ENCODE measurements at regions not wholly inside any gene's neighbourhood (a gene's known extent, or its start where the extent isn't known, plus 50 kb on each side); places are given as distances from the start of the nearest gene placed in this dataset.
"Not testable (repeated sequence)": the region's sequence is repeated elsewhere in the genome, so short reads cannot be mapped to it uniquely, and the experiment has no call there.

GRCh38 chr20:33908336-33908735 lies 85.4 kb upstream of the RALY start:
- no peak for DNase-seq

GRCh38 chr20:33908868-33909267 lies 84.8 kb upstream of the RALY start:
- no peak for DNase-seq

- peak; percentile 49 for DNase-seq
Observed at GRCh38 chr20:33909331-33909921, 84.3 kb upstream of the RALY start.

- DNase-seq: peak; percentile 31
Observed at GRCh38 chr20:33910056-33910455, 83.7 kb upstream of the RALY start.

- peak; percentile 40 for DNase-seq
Observed at GRCh38 chr20:33910529-33911327, 83.0 kb upstream of the RALY start.

GRCh38 chr20:33914919-33915318 lies 78.8 kb upstream of the RALY start:
- no peak for DNase-seq

- DNase-seq: no peak
Observed at GRCh38 chr20:33915726-33916331, 77.9 kb upstream of the RALY start.

GRCh38 chr20:33916768-33917167 lies 76.9 kb upstream of the RALY start:
- DNase-seq: no peak

GRCh38 chr20:33917831-33918525 lies 75.7 kb upstream of the RALY start:
- DNase-seq: no peak

GRCh38 chr20:33918662-33919061 lies 75.0 kb upstream of the RALY start:
- no peak for DNase-seq

- no peak for DNase-seq
Observed at GRCh38 chr20:33919653-33920052, 74.1 kb upstream of the RALY start.

GRCh38 chr20:33922224-33922623 lies 71.5 kb upstream of the RALY start:
- DNase-seq: no peak

GRCh38 chr20:33923740-33924139 lies 70.0 kb upstream of the RALY start:
- no peak for DNase-seq

GRCh38 chr20:33925867-33926266 lies 67.8 kb upstream of the RALY start:
- no peak for DNase-seq

- no peak for DNase-seq
Observed at GRCh38 chr20:33926425-33926824, 67.3 kb upstream of the RALY start.

- DNase-seq: no peak
Observed at GRCh38 chr20:33927724-33928123, 66.0 kb upstream of the RALY start.

- DNase-seq: no peak
Observed at GRCh38 chr20:33929917-33930316, 63.8 kb upstream of the RALY start.

GRCh38 chr20:33933469-33933909 lies 60.2 kb upstream of the RALY start:
- DNase-seq: peak; percentile 69

- no peak for DNase-seq
Observed at GRCh38 chr20:33936656-33937055, 57.1 kb upstream of the RALY start.

- not testable (repeated sequence) for DNase-seq
Observed at GRCh38 chr20:33939031-33939430, 54.7 kb upstream of the RALY start.

- peak; percentile 53 for DNase-seq
Observed at GRCh38 chr20:33940666-33941065, 53.0 kb upstream of the RALY start.
